GM12891 (cell line): ENCODE measurements at regions not wholly inside any gene's neighbourhood (a gene's known extent, or its start where the extent isn't known, plus 50 kb on each side); places are given as distances from the start of the nearest gene placed in this dataset.
A peak's percentile ranks its signal among the peaks of the same experiment; 100 is the strongest.

Experiments
- POLR2AphosphoS5 ChIP-seq: IDR thresholded peaks from 2 replicates; pipeline ENCODE4 v1.6.1; 2011; ENCODE audit warnings: low read depth, low read length, control low read depth
- TAF1 ChIP-seq: IDR thresholded peaks from 2 replicates; pipeline ENCODE4 v1.6.1; 2011; ENCODE audit warnings: low read depth, low read length, control low read depth

DNA sequence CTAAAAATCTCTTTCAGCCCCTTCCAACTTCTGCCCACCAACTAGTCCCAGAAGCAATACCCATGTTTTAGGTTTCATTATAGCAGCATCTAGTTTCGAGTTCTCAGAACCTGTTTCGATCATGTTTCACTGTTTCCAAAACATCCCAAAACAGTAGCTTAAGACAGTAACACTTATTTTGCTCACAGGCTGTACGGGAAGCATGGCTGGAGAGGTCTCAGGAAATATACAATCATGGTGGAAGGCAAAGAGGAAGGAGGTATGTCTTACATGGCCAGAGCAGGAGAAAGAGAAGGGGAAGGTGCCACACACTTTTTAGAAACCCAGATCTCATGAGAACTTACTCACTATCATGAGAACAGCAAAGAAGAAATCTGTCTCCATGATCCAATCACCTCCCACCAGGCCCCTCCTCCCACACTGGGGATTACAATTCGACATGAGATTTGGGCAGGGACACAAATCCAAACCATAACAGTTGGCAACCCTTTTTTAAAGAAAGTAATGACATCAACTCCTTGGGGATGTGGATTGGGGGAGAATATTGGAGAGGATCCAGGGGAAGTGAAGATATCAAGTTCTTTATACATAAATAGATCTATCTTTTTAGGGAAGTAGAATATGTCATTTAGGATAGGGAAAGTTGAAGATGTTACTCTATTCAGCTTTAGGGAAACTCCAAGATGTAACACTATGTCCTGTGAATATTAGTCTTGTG lies 269.9 kb upstream of the PLEKHG7 start:
- TF ChIP-seq POLR2AphosphoS5 (no peak), TAF1 (0 out of 2 replicates have a peak, but pooled peaks have one; percentile 31)
